ENCODE measurements at regions not wholly inside any gene's neighbourhood (a gene's known extent, or its start where the extent isn't known, plus 50 kb on each side); places are given as distances from the start of the nearest gene placed in this dataset.

DNA sequence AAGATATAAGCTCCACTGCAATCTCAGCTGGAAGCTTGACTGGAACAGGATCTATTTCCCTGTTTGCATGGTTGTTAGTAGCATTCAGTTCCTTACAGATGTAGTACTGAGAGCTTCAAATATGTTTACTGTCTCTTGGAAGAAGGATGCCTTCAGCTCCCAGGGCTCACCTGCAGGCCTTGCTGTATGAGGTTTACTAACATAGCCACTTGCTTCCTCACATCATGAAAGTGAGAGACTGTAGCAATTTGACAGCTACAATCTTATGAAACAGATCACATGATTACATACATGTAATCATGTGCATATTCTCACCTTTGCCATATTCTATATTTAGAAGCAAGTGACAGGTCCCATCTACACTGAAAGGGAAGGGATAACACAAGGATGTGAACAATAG lies 458.1 kb upstream of the PCDH20 start:
- FAIRE-seq (no peak), DNase-seq (no peak), ATAC-seq (no peak)
- intact Hi-C loops (cut with DNase I) = no loop called here
- Histone ChIP-seq H3K27me3 (no peaks in the 10 kb centered on the region), H3K9me3 (peaks cover 0 to 2% (median 0%) of the 10 kb centered on the region in 4 donors), H3K27ac (no peak overlapping the region), H3K36me3 (no peaks in the 10 kb centered on the region), H3K4me1 (no peaks in the 10 kb centered on the region), H3K4me3 (no peak overlapping the region)
- TF ChIP-seq, protein P1, sequence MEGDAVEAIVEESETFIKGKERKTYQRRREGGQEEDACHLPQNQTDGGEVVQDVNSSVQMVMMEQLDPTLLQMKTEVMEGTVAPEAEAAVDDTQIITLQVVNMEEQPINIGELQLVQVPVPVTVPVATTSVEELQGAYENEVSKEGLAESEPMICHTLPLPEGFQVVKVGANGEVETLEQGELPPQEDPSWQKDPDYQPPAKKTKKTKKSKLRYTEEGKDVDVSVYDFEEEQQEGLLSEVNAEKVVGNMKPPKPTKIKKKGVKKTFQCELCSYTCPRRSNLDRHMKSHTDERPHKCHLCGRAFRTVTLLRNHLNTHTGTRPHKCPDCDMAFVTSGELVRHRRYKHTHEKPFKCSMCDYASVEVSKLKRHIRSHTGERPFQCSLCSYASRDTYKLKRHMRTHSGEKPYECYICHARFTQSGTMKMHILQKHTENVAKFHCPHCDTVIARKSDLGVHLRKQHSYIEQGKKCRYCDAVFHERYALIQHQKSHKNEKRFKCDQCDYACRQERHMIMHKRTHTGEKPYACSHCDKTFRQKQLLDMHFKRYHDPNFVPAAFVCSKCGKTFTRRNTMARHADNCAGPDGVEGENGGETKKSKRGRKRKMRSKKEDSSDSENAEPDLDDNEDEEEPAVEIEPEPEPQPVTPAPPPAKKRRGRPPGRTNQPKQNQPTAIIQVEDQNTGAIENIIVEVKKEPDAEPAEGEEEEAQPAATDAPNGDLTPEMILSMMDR (IDR thresholded peaks at IDR 0.05) = no peak

DNA sequence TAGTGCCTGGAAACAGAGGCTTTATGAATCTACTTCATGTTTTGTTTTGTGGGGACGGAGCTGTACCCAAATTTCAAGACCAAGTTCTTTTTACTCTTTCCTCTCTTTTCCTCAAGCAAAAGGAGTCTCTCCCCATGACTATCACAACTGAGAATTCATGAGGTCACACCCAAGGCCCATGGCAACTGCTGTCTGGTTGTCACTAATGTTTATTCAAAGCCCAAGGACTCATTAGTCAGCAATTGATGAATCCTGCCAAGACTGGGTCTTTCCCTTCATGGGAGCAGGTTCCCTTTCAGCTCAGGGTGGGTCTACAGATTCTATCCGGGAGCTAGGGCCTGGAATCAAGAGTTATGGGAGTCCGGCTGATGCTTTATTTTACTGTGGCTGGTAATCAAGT lies 441.5 kb upstream of the PCDH20 start:
- FAIRE-seq (no peak), ATAC-seq (no peak), DNase-seq (no peak)
- H3K4me3 ChIP-seq = no peak overlapping the region
- intact Hi-C loops (cut with DNase I) = no loop called here
- H3K36me3 ChIP-seq = no peaks in the 10 kb centered on the region
- 49 to 77% methylated on average over 3 of the region's 3 CpGs for WGBS, 2 donors
- H3K27me3 ChIP-seq = no peaks in the 10 kb centered on the region
- H3K9me3 ChIP-seq = no peaks in the 10 kb centered on the region
- no peaks in the 10 kb centered on the region for H3K4me1 ChIP-seq
- TF ChIP-seq, protein P1 (IDR thresholded peaks at IDR 0.05) = no peak
- no peak overlapping the region for H3K27ac ChIP-seq

DNA sequence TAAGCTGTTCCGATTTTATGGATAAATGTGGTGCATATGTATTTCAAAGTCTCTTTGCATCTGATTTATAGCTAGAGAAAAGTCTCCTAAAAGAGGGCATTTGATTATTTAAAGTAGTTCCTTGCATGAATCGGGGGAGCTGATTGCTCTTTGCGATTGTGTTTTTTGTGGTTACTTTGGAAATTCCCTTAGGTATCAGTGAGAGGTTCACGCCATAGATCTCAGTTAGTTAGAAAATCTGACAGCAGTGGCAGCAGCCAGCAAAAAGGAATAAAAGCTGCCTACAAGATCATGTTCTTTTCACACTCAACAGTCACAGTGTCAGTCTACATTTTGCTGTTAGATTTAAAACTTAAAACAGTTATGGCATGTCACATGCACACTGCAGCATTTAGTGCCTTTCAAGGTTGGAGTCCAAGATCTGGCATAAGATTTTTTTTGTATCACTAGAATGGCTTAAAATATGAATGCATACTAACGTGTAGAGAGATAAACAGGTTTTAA lies 436.5 kb upstream of the PCDH20 start:
- TF ChIP-seq, protein P1 (IDR thresholded peaks at IDR 0.05) = no peak
- no peaks in the 10 kb centered on the region for H3K4me1 ChIP-seq
- H3K9me3 ChIP-seq = no peaks in the 10 kb centered on the region
- ATAC-seq = no peak
- H3K27ac ChIP-seq = no peak overlapping the region
- H3K36me3 ChIP-seq = no peaks in the 10 kb centered on the region
- no peak for FAIRE-seq
- no peak overlapping the region for H3K4me3 ChIP-seq
- H3K27me3 ChIP-seq = no peaks in the 10 kb centered on the region
- 57 to 72% methylated on average over 5 of the region's 5 CpGs for WGBS, 2 donors
- DNase-seq = no peak
- intact Hi-C loops (cut with DNase I) = no loop called here

DNA sequence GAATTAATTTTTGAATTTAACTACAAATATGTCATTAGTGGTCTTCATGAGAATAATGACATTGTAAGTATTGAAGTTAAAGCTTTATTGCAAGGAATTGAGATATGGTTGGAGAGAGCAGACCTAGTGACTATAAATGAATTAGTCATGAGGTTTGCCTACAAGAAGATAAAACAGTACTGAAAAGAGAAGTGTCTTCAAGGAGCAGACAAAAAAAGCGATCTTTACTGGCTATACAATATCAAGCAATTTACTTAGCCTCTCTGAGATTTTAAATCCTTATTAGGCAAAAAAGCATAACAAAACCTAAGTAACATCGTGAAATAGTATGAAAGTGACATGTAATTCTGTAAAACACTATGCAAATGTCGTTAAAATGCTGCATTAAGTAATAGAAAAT lies 435.1 kb upstream of the PCDH20 start:
- 65 to 71% methylated on average over 3 of the region's 3 CpGs for WGBS, 2 donors
- intact Hi-C loops (cut with DNase I) = no loop called here

DNA sequence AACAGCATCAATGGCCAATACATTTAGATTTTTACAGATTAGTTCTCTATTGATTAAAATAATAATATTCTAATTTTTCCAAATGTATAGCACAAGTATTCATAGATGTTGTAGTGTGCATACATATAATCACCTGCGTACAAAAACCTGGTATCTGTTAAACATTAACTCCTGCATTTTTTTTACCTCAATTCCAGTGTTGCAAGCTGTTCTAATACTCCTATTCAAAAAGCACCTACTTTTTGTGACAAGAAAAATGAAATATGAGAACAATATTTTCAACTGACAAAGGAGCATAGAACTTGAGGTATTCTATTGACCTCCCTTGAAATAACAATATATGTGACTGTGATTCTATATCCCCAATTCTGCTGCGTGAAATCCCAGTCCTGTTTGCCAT lies 422.9 kb upstream of the PCDH20 start:
- no peak for FAIRE-seq
- TF ChIP-seq, protein P1 (IDR thresholded peaks at IDR 0.05) = no peak
- intact Hi-C loops (cut with DNase I) = no loop called here
- DNase-seq = no peak
- Histone ChIP-seq H3K9me3 (no peaks in the 10 kb centered on the region), H3K4me3 (no peak overlapping the region), H3K4me1 (no peaks in the 10 kb centered on the region), H3K27ac (no peak overlapping the region), H3K36me3 (no peaks in the 10 kb centered on the region), H3K27me3 (no peaks in the 10 kb centered on the region)
- no peak for ATAC-seq
- 30 to 33% methylated on average over 2 of the region's 2 CpGs for WGBS, 2 donors

More for the DNA sequence above, 435.1 kb upstream of the PCDH20 start:
- no peak overlapping the region for H3K4me3 ChIP-seq
- no peak for FAIRE-seq
- no peaks in the 10 kb centered on the region for H3K36me3 ChIP-seq
- no peak for ATAC-seq
- DNase-seq = no peak
- TF ChIP-seq, protein P1 (IDR thresholded peaks at IDR 0.05) = no peak
- no peaks in the 10 kb centered on the region for H3K27me3 ChIP-seq
- H3K27ac ChIP-seq = no peak overlapping the region
- H3K9me3 ChIP-seq = no peaks in the 10 kb centered on the region
- H3K4me1 ChIP-seq = no peaks in the 10 kb centered on the region

All from pancreas (tissue), 10 donors.